Karpas-422 (cell line): ENCODE measurements at regions not wholly inside any gene's neighbourhood (a gene's known extent, or its start where the extent isn't known, plus 50 kb on each side); places are given as distances from the start of the nearest gene placed in this dataset.
"Not testable (repeated sequence)": the region's sequence is repeated elsewhere in the genome, so short reads cannot be mapped to it uniquely, and the experiment has no call there.

ENCODE experiments used
- DNase-seq: peaks from one replicate; pipeline ENCODE4 v3.0.0-alpha.2; 2015
- H2AFZ ChIP-seq: fragments of 200-600 bp; sonication (generic); 2 replicates; pipeline ENCODE4 v1.6.1; 2014; ENCODE audit warnings: antibody characterized with exemption, low read length, mixed read lengths
- H3K27ac ChIP-seq: fragments of 200-600 bp; sonication (generic); 2 replicates; pipeline ENCODE4 v1.5.1; 2014; ENCODE audit warnings: mild to moderate bottlenecking, low read length, moderate library complexity
- H3K27me3 ChIP-seq: fragments of 200-600 bp; sonication (generic); 2 replicates; pipeline ENCODE4 v1.6.1; 2014; ENCODE audit warnings: low read length, mixed read lengths
- H3K36me3 ChIP-seq: fragments of 200-600 bp; sonication (generic); 2 replicates; pipeline ENCODE4 v1.6.1; 2014; ENCODE audit warnings: low read length, mixed read lengths; ENCODE audit not compliant: insufficient read depth
- H3K4me1 ChIP-seq: fragments of 200-600 bp; sonication (generic); 2 replicates; pipeline ENCODE4 v1.6.1; 2014; ENCODE audit warnings: mild to moderate bottlenecking, low read length, mixed read lengths
- H3K4me2 ChIP-seq: fragments of 200-600 bp; sonication (generic); 2 replicates; pipeline ENCODE4 v1.6.1; 2014; ENCODE audit warnings: low read length, low read depth, mild to moderate bottlenecking; ENCODE audit not compliant: poor library complexity, severe bottlenecking
- H3K4me3 ChIP-seq: fragments of 200-600 bp; sonication (generic); 2 replicates; pipeline ENCODE4 v1.5.1; 2014; ENCODE audit warnings: mild to moderate bottlenecking, antibody characterized with exemption, low read length, mixed read lengths
- H3K79me2 ChIP-seq: fragments of 200-600 bp; sonication (generic); 2 replicates; pipeline ENCODE4 v1.6.1; 2014; ENCODE audit warnings: mild to moderate bottlenecking, low read length, mixed read lengths
- H3K9ac ChIP-seq: fragments of 200-600 bp; sonication (generic); 2 replicates; pipeline ENCODE4 v1.6.0; 2014; ENCODE audit warnings: low read length
- H3K9me2 ChIP-seq: fragments of 200-600 bp; sonication (generic), shearing (Covaris generic); replicated peaks from 2 replicates; pipeline ENCODE4 v1.6.0; 2014; ENCODE audit warnings: mild to moderate bottlenecking, low read length, moderate library complexity; ENCODE audit not compliant: insufficient read depth
- H3K9me3 ChIP-seq: fragments of 300-700, 200-600 bp; sonication (generic); 2 replicates; pipeline ENCODE4 v1.6.1; 2014; ENCODE audit warnings: low read length, mixed read lengths
- H4K20me1 ChIP-seq: fragments of 200-600 bp; sonication (generic); 2 replicates; pipeline ENCODE4 v1.6.1; 2014; ENCODE audit warnings: mild to moderate bottlenecking, antibody characterized with exemption, low read length, low read depth; ENCODE audit not compliant: insufficient read depth

GRCh38 chr3:177711637-177712036 is 514.4 kb upstream of the TBL1XR1 start:
- no peak for DNase-seq
- Histone ChIP-seq H3K4me2 (no peak overlapping the region), H3K36me3 (no peaks in the 10 kb centered on the region), H3K27ac (no peak overlapping the region), H2AFZ (no peak overlapping the region), H3K4me3 (no peak overlapping the region), H4K20me1 (no peaks in the 10 kb centered on the region), H3K9me2 (no peaks in the 10 kb centered on the region), H3K9ac (no peak overlapping the region), H3K9me3 (no peaks in the 10 kb centered on the region), H3K79me2 (no peaks in the 10 kb centered on the region), H3K27me3 (no peaks in the 10 kb centered on the region), H3K4me1 (no peaks in the 10 kb centered on the region)

- no peak overlapping the region for H3K4me2 ChIP-seq
- H3K9me2 ChIP-seq: no peaks in the 10 kb centered on the region
- H3K27me3 ChIP-seq: no peaks in the 10 kb centered on the region
- H3K4me1 ChIP-seq: no peaks in the 10 kb centered on the region
- H4K20me1 ChIP-seq: no peaks in the 10 kb centered on the region
- DNase-seq: no peak
- no peaks in the 10 kb centered on the region for H3K36me3 ChIP-seq
- no peak overlapping the region for H3K27ac ChIP-seq
- H3K9me3 ChIP-seq: no peaks in the 10 kb centered on the region
- H3K4me3 ChIP-seq: no peak overlapping the region
- H3K9ac ChIP-seq: no peak overlapping the region
- no peak overlapping the region for H2AFZ ChIP-seq
- H3K79me2 ChIP-seq: no peaks in the 10 kb centered on the region
Observed at GRCh38 chr3:177713928-177714900, 516.9 kb upstream of the TBL1XR1 start.

GRCh38 chr3:177714945-177715344 is 517.7 kb upstream of the TBL1XR1 start:
- Histone ChIP-seq H3K9ac (no peak overlapping the region), H3K4me3 (no peak overlapping the region), H3K36me3 (no peaks in the 10 kb centered on the region), H3K9me2 (no peaks in the 10 kb centered on the region), H4K20me1 (no peaks in the 10 kb centered on the region), H3K4me1 (no peaks in the 10 kb centered on the region), H3K9me3 (no peaks in the 10 kb centered on the region), H2AFZ (no peak overlapping the region), H3K27me3 (no peaks in the 10 kb centered on the region), H3K4me2 (no peak overlapping the region), H3K27ac (no peak overlapping the region), H3K79me2 (no peaks in the 10 kb centered on the region)
- DNase-seq: no peak

GRCh38 chr3:177715980-177716379 is 518.7 kb upstream of the TBL1XR1 start:
- H3K27ac ChIP-seq: no peak overlapping the region
- H3K79me2 ChIP-seq: no peaks in the 10 kb centered on the region
- H3K4me3 ChIP-seq: no peak overlapping the region
- H4K20me1 ChIP-seq: no peaks in the 10 kb centered on the region
- no peaks in the 10 kb centered on the region for H3K27me3 ChIP-seq
- H3K36me3 ChIP-seq: no peaks in the 10 kb centered on the region
- no peak overlapping the region for H3K9ac ChIP-seq
- H3K4me1 ChIP-seq: no peaks in the 10 kb centered on the region
- H3K4me2 ChIP-seq: no peak overlapping the region
- no peaks in the 10 kb centered on the region for H3K9me2 ChIP-seq
- no peaks in the 10 kb centered on the region for H3K9me3 ChIP-seq
- no peak overlapping the region for H2AFZ ChIP-seq
- no peak for DNase-seq

GRCh38 chr3:177720927-177721326 is 523.6 kb upstream of the TBL1XR1 start:
- H3K27ac ChIP-seq, H3K36me3 ChIP-seq, DNase-seq, H3K4me3 ChIP-seq, H3K79me2 ChIP-seq, H3K9ac ChIP-seq, H4K20me1 ChIP-seq, H2AFZ ChIP-seq, H3K9me2 ChIP-seq, H3K4me2 ChIP-seq, H3K4me1 ChIP-seq, H3K9me3 ChIP-seq, H3K27me3 ChIP-seq: not testable (repeated sequence)

GRCh38 chr3:177721864-177722785 is 524.8 kb upstream of the TBL1XR1 start:
- Histone ChIP-seq H4K20me1 (no peaks in the 10 kb centered on the region), H3K4me2 (no peak overlapping the region), H3K9me2 (no peaks in the 10 kb centered on the region), H3K9ac (no peak overlapping the region), H3K27ac (no peak overlapping the region), H3K36me3 (no peaks in the 10 kb centered on the region), H3K27me3 (no peaks in the 10 kb centered on the region), H3K79me2 (no peaks in the 10 kb centered on the region), H3K9me3 (no peaks in the 10 kb centered on the region), H2AFZ (no peak overlapping the region), H3K4me3 (no peak overlapping the region), H3K4me1 (no peaks in the 10 kb centered on the region)
- DNase-seq: no peak

- Histone ChIP-seq H3K36me3 (no peaks in the 10 kb centered on the region), H3K9ac (no peak overlapping the region), H3K4me2 (no peak overlapping the region), H3K27ac (no peak overlapping the region), H3K27me3 (no peaks in the 10 kb centered on the region), H2AFZ (no peak overlapping the region), H3K4me3 (no peak overlapping the region), H3K4me1 (no peaks in the 10 kb centered on the region), H3K79me2 (no peaks in the 10 kb centered on the region), H3K9me2 (no peaks in the 10 kb centered on the region), H4K20me1 (no peaks in the 10 kb centered on the region), H3K9me3 (no peaks in the 10 kb centered on the region)
- DNase-seq: no peak
Observed at GRCh38 chr3:177724020-177724638, 526.8 kb upstream of the TBL1XR1 start.

GRCh38 chr3:177725165-177725564 is 527.9 kb upstream of the TBL1XR1 start:
- H3K4me2 ChIP-seq: no peak overlapping the region
- no peak for DNase-seq
- no peaks in the 10 kb centered on the region for H4K20me1 ChIP-seq
- no peaks in the 10 kb centered on the region for H3K9me2 ChIP-seq
- no peak overlapping the region for H3K27ac ChIP-seq
- H3K4me1 ChIP-seq: no peaks in the 10 kb centered on the region
- H3K79me2 ChIP-seq: no peaks in the 10 kb centered on the region
- H2AFZ ChIP-seq: no peak overlapping the region
- H3K27me3 ChIP-seq: no peaks in the 10 kb centered on the region
- H3K9me3 ChIP-seq: no peaks in the 10 kb centered on the region
- no peaks in the 10 kb centered on the region for H3K36me3 ChIP-seq
- no peak overlapping the region for H3K9ac ChIP-seq
- no peak overlapping the region for H3K4me3 ChIP-seq
